GM06990 (cell line): ENCODE measurements at regions not wholly inside any gene's neighbourhood (a gene's known extent, or its start where the extent isn't known, plus 50 kb on each side); places are given as distances from the start of the nearest gene placed in this dataset.

Experiments
- DNase-seq: peaks from one replicate; pipeline ENCODE4 v3.0.0-alpha.2; 2011; ENCODE audit not compliant: insufficient read length; ENCODE audit errors: extremely low read depth
- H3K27me3 ChIP-seq: replicated peaks from 2 replicates; pipeline ENCODE4 v1.6.0; 2011; ENCODE audit warnings: low read length; ENCODE audit not compliant: control insufficient read depth, insufficient read depth
- H3K36me3 ChIP-seq: 2 replicates; pipeline ENCODE4 v1.5.1; 2011; ENCODE audit warnings: low read length; ENCODE audit not compliant: control insufficient read depth, insufficient read depth
- H3K4me3 ChIP-seq: replicated peaks from 2 replicates; pipeline ENCODE4 v1.5.1; 2011; ENCODE audit warnings: low read depth, mild to moderate bottlenecking, control low read depth, low read length
- CTCF ChIP-seq: IDR thresholded peaks from 2 replicates; pipeline ENCODE4 v1.5.1; 2011; ENCODE audit warnings: low read length, control low read depth, mild to moderate bottlenecking, inconsistent platforms; ENCODE audit not compliant: insufficient read depth, poor library complexity, severe bottlenecking

GRCh38 chr3:102225407-102226132 lies 209.2 kb upstream of the ZPLD1 start:
- DNase-seq, result no peak
- TF ChIP-seq CTCF, result peak; percentile 60

GRCh38 chr3:102226463-102226862 lies 208.4 kb upstream of the ZPLD1 start:
- no peak for TF ChIP-seq CTCF
- H3K27me3 ChIP-seq, result no peaks in the 10 kb centered on the region
- no peaks in the 10 kb centered on the region for H3K36me3 ChIP-seq
- DNase-seq, result no peak
- H3K4me3 ChIP-seq, result no peak overlapping the region

More at GRCh38 chr3:102225407-102226132, 209.2 kb upstream of the ZPLD1 start:
- H3K4me3 ChIP-seq, result no peak overlapping the region
- no peaks in the 10 kb centered on the region for H3K27me3 ChIP-seq
- H3K36me3 ChIP-seq, result no peaks in the 10 kb centered on the region

GRCh38 chr3:102229062-102229655 lies 205.7 kb upstream of the ZPLD1 start:
- H3K36me3 ChIP-seq, result no peaks in the 10 kb centered on the region
- DNase-seq, result peak; percentile 24
- H3K27me3 ChIP-seq, result no peaks in the 10 kb centered on the region
- TF ChIP-seq CTCF, result peak; percentile 89
- H3K4me3 ChIP-seq, result no peak overlapping the region

- no peaks in the 10 kb centered on the region for H3K36me3 ChIP-seq
- no peak for DNase-seq
- no peaks in the 10 kb centered on the region for H3K27me3 ChIP-seq
- no peak for TF ChIP-seq CTCF
- H3K4me3 ChIP-seq, result no peak overlapping the region
Observed at GRCh38 chr3:102230057-102230456, 204.8 kb upstream of the ZPLD1 start.

GRCh38 chr3:102233881-102234280 lies 200.9 kb upstream of the ZPLD1 start:
- DNase-seq, result peak; percentile 52
- H3K36me3 ChIP-seq, result no peaks in the 10 kb centered on the region
- no peak for TF ChIP-seq CTCF
- no peaks in the 10 kb centered on the region for H3K27me3 ChIP-seq
- H3K4me3 ChIP-seq, result no peak overlapping the region
